ENCODE measurements at regions not wholly inside any gene's neighbourhood (a gene's known extent, or its start where the extent isn't known, plus 50 kb on each side); places are given as distances from the start of the nearest gene placed in this dataset.

- no peak overlapping the region for H3K4me3 ChIP-seq (ENCODE audit: low read depth, low read length)
- DNase-seq (ENCODE audit: low read depth) = no peak
- TF ChIP-seq CTCF (IDR thresholded peaks at IDR 0.05; ENCODE audit: insufficient read depth, low read depth, low read length, missing control alignments) = no peak
Measured at GRCh38 chr14:41392226-41392625, 214.4 kb upstream of the LRFN5 start.

- no peak overlapping the region for H3K4me3 ChIP-seq (ENCODE audit: low read depth, low read length)
- TF ChIP-seq CTCF (IDR thresholded peaks at IDR 0.05; ENCODE audit: insufficient read depth, low read depth, low read length, missing control alignments) = no peak
- no peak for DNase-seq (ENCODE audit: low read depth)
Measured at GRCh38 chr14:41389355-41389754, 217.3 kb upstream of the LRFN5 start.

- no peak overlapping the region for H3K4me3 ChIP-seq (ENCODE audit: low read depth, low read length)
- DNase-seq (ENCODE audit: low read depth) = no peak
- TF ChIP-seq CTCF (IDR thresholded peaks at IDR 0.05; ENCODE audit: insufficient read depth, low read depth, low read length, missing control alignments) = no peak
Measured at GRCh38 chr14:41385797-41386196, 220.9 kb upstream of the LRFN5 start.

- H3K4me3 ChIP-seq (ENCODE audit: low read depth, low read length) = no peak overlapping the region
- no peak for DNase-seq (ENCODE audit: low read depth)
- no peak for TF ChIP-seq CTCF (IDR thresholded peaks at IDR 0.05; ENCODE audit: insufficient read depth, low read depth, low read length, missing control alignments)
Measured at GRCh38 chr14:41380017-41380416, 226.7 kb upstream of the LRFN5 start.

- H3K4me3 ChIP-seq (ENCODE audit: low read depth, low read length) = no peak overlapping the region
- no peak for DNase-seq (ENCODE audit: low read depth)
- no peak for TF ChIP-seq CTCF (IDR thresholded peaks at IDR 0.05; ENCODE audit: insufficient read depth, low read depth, low read length, missing control alignments)
Measured at GRCh38 chr14:41378526-41378925, 228.2 kb upstream of the LRFN5 start.

- no peak for TF ChIP-seq CTCF (IDR thresholded peaks at IDR 0.05; ENCODE audit: insufficient read depth, low read depth, low read length, missing control alignments)
- DNase-seq (ENCODE audit: low read depth) = no peak
- H3K4me3 ChIP-seq (ENCODE audit: low read depth, low read length) = no peak overlapping the region
Measured at GRCh38 chr14:41377932-41378331, 228.7 kb upstream of the LRFN5 start.

- DNase-seq (ENCODE audit: low read depth) = no peak
- H3K4me3 ChIP-seq (ENCODE audit: low read depth, low read length) = no peak overlapping the region
- no peak for TF ChIP-seq CTCF (IDR thresholded peaks at IDR 0.05; ENCODE audit: insufficient read depth, low read depth, low read length, missing control alignments)
Measured at GRCh38 chr14:41374092-41374491, 232.6 kb upstream of the LRFN5 start.

All from GM12865 (cell line).